LHCN-M2 (cell line): ENCODE measurements at regions not wholly inside any gene's neighbourhood (a gene's known extent, or its start where the extent isn't known, plus 50 kb on each side); places are given as distances from the start of the nearest gene placed in this dataset.
A peak's percentile ranks its signal among the peaks of the same experiment; 100 is the strongest.
"Not testable (repeated sequence)": the region's sequence is repeated elsewhere in the genome, so short reads cannot be mapped to it uniquely, and the experiment has no call there.

Experiments used
- DNase-seq: peaks from one replicate; pipeline ENCODE4 v3.0.0-alpha.2; 2012; ENCODE audit warnings: low read depth

DNA sequence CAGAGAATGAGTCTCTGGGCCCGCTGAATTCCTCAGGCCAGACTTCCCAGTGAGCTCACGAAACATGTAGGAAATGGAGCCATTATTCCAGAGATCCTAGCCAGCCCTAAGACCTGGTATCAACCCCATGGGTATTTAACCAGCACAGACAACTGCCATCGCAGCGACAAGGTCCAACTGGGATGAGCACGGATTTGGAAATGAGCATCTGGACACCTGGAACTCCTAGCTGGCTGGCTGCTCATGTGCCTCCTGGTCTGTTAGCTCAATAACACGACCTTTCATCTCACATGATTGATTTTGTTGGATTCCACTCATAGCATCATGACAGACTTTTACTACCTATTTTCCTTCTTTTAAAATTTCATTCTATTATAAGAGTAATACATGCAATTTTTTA, 51.0 kb downstream of the POU3F3 start:
- DNase-seq, result no peak

DNA sequence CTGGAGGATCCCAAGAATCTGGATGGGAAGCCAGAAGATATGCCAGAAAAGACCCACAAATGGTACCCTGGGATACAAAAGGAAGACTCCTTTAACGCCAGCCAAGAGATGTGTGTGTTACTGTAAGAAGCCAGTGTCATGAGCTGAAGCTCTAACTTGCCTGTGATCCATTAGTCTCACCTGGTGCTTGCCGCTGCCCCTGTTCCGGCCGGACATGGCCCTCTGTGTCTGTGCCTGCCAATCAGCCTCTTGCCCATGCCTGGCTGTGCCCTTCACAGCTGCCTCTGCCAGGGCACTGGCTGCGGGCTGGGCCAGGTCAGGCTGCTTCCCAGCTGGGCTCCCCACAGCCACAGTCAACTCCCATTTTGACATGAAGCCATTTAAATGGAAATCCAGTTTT, 55.4 kb downstream of the POU3F3 start:
- no peak for DNase-seq

GRCh38 chr2:104914509-104914908, 60.6 kb downstream of the POU3F3 start:
- no peak for DNase-seq

- no peak for DNase-seq
Observed at GRCh38 chr2:104915107-104915793, 61.3 kb downstream of the POU3F3 start.

GRCh38 chr2:104919127-104919526, 65.2 kb downstream of the POU3F3 start:
- peak; percentile 0 for DNase-seq

DNA sequence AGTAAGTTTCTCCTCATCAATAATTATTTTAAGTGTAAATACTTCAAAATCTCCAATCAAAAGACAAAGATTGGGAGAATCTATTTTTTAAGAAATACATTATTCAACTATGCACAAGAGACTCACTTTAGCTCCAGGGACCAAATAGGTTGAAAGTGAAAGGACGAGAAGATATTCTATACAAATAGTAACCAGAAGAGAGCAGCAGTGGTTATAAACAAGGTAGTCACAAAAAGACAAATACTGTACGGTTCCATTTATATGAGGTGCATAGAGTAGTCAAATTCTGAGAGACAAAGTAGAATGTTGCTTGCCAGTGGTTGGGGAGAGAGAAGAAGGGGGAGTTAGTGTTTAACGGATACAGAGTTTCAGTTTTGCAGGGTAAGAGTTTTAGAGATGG, 69.8 kb downstream of the POU3F3 start:
- DNase-seq, result no peak

GRCh38 chr2:104929663-104930062, 75.7 kb downstream of the POU3F3 start:
- DNase-seq, result no peak

DNA sequence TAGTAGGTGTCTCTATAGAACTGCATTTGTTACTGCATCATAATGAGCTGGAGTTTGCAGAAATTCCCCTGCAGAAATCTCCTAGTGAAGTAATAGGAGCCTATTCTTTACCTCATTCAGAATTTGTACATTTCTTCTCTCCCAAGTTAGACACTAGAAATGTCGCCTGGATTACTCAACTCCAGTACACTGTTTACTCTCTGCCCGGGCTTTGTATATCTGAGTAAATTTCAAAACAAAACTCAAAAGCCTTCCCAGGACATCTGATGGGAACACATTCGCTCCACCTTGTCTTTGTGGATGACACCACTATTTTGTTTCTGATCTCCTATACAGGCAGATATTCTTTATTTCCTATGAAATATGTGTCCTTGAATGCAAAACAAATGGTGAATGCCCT, 76.8 kb downstream of the POU3F3 start:
- no peak for DNase-seq

DNA sequence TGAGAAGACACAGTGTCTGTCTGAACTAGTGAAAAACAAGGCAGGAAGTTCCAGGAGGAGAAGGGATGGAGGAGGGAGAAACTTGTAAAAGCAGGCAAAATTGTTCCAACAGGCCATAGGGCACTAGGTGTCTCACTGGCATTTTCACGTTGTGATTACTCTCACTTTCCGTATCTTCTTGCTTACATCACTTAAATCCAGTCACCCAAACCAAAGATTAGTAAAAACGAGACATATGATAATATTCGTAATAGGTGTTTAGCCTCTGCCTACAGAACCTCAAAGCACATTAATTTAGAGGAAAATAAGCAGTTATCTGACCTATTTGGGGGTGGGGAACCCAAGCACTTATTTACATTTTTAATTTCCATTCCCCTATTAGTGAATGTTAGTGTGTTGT, 78.3 kb downstream of the POU3F3 start:
- DNase-seq, result no peak

DNA sequence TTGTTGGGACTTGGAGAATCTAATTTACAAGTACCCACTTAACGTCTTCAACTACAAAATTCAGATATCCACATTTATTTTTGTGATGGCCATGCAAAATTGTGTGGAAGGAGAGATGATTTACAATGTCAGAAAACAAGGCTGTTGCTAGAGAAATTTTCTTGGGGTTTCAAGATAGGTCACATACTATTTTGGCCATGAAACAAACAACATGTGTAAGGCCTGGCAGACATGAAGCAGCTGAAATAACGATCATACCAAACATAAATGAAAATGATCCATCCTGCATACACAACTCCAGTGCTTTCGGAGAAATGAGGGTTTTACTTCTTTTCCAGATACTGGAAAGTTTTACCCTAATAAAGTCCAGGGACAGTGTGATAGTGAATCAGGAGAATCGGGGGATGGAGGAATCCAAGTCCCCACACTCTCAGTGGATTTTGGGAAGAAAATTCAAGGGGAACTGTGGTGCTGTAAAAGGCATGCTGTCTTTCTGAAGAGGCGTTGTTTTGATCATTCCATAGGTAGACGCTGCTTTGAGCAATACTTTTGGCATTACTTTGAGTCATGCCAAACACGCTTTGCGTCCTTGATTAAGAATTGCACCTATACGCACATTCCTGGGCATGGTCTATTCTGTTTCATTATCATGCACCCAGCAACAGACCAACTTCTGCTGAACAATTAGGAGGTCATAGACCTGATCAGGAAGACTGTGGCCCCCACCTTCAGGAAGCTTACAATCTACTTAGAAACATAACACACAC, 79.4 kb downstream of the POU3F3 start:
- no peak for DNase-seq

DNA sequence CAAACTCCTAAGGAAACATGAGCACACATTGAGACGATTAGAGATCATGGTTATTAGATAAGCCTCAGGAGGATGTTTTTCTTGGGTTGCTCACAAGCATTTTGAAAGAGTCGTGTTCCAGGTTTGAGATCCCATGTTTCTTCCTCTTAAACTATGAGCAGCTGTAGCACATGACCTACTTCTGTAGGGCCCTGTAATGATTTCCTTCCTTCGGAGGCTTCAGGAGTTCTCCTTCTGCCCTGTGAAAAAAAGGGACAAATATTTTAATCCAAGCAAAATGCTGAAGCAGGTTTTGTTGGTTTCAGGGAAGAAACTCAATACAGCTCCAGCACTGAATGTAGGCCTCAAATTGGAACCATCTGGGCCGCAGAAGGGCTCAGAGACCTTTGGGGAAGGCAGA, 82.6 kb downstream of the POU3F3 start:
- no peak for DNase-seq

DNA sequence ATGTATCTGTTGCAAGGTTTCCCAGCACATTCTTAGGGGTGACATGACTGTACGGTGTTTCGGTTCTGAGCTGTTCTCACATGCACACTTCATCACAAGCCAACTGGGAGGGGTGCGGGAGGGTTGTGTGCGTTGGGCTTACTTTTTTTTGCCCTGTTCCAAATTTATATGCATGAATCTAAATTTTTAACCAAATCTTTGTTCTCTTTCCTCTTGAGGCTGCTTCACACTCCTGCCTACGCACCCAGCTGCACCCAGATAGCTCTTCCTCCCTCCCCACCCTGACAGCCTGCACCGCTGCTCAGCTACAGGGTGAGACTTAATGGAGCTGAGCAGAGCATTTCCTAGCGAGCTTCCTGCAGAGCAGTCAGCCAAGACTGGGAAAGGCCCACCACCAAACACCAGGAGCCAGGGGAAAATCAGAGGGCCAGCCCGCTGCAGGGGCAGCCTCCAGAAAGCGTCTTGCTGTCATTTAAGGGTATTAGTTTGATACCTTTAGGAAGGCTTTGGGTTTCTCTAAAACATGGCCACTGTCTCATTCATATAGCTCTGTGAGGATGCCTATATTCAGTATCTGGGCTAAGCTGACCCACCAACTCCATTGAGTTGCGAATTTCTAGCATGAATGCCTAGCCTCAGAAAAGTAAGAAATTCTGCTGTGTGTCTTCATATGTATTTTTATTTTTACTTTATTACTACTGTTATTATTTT, 84.5 kb downstream of the POU3F3 start:
- no peak for DNase-seq

DNA sequence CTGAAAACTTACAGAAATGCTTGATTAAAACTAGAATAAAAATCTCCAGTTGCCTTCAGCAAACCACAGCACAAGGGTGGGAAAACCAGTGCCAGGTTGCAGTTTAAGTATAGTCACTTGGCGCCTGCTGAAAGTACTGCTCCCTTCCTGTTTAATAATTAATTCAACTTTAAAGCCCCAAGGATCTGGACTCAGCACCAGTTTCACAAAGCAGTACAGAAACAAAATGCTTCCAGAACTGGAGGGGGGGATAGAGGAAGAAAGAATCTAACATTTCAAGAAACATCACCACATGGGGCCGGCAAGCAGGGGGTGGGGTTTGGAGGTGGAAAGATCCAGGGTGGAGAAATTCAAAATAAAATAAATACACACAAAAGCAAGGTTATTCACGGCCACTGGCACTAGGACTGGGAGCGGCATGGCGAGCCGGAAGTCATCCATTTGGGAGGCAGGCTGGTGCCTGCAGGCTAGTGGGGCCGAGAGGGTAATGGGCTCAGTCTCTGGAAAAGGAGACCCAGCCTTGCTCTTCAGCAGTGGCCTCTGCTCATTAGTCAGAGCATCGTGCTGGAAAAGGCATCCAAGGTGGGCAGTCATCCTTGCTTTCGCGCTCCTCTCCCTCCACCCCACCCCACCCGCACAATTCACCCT, 85.8 kb downstream of the POU3F3 start:
- no peak for DNase-seq

GRCh38 chr2:104944495-104944894, 90.6 kb downstream of the POU3F3 start:
- peak; percentile 7 for DNase-seq

- no peak for DNase-seq
Observed at GRCh38 chr2:104945121-104945520, 91.2 kb downstream of the POU3F3 start.

- DNase-seq, result no peak
Observed at GRCh38 chr2:104945866-104946265, 92.0 kb downstream of the POU3F3 start.

DNA sequence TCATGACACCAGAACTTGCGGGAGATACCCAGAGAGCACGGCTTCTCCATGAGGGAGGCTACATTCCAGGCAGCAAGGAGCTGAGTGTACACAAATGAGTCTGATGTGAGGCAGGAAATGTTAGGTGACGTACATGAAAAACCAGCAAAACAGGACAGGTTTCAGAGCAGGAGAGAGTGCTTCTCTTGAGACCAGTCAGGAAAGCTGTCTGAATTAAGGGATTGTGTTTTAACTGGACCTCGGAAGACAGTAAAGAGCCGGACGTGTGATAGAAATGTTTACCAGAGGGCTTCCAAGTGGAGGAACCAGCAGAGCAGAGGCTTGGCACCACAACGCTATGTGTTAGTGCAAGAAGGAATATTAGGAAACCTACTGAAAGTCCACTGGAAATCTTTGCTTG, 90.4 kb upstream of the MRPS9 start:
- not testable (repeated sequence) for DNase-seq

- DNase-seq, result peak; percentile 8
Observed at GRCh38 chr2:104952976-104953375, 84.9 kb upstream of the MRPS9 start.

- DNase-seq, result no peak
Observed at GRCh38 chr2:104965900-104966299, 72.0 kb upstream of the MRPS9 start.

DNA sequence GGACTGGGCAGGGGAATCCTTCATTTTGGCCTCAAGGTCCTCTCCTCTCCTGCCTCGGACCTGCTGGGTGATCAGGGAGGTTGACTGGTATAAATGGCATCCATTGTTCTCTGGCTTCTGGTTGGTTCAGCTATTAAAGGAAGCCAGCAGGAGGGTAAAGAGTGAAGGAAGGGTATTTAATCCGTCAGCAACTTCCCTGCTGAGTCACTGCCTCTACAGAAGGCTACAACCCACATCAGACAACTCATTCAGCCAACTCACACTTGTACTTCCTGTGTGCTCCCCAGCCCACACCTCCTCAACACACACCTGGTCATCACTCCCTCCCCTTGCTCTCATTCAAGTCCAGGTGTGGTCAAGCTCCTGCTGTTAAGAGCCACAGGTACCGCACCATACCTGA, 68.3 kb upstream of the MRPS9 start:
- no peak for DNase-seq

DNA sequence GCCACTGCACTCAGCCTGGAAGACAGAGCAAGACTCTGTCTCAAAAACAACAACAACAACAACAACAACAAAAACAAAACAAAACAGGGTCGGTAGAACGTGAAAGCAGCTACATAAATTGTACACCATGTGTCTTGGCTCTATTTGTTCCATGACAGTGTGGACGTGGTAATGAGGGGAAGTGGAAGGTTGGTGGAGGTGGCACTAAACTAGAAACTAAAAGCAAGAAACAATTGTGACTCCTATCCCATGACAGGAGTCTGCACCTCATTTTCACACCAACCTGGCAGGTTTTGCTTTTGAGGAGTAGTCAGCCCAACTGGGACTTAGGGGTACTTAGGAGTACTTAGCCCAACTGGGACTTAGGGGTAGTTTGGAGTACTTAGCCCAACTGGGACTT, 62.5 kb upstream of the MRPS9 start:
- DNase-seq, result no peak

DNA sequence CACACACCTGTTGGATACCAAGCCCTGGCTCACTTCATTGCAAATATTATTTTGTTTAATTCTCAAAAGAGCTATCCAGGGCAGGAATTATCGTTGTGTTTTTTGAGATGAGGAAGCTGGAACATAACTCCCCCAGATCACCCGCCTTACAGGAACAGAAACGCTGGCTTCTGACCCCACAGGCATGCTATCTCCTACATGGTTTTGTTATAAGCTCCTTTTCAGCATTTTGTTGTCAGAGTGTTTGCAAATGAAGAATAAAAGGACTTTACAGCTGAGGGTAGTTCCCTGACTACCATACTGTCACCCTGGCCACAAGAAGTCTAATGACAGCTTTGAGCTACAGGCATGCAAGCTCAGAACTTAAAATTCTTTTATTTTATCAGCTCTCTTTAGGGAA, 62.0 kb upstream of the MRPS9 start:
- no peak for DNase-seq
